ENCODE measurements at regions not wholly inside any gene's neighbourhood (a gene's known extent, or its start where the extent isn't known, plus 50 kb on each side); places are given as distances from the start of the nearest gene placed in this dataset.

DNA sequence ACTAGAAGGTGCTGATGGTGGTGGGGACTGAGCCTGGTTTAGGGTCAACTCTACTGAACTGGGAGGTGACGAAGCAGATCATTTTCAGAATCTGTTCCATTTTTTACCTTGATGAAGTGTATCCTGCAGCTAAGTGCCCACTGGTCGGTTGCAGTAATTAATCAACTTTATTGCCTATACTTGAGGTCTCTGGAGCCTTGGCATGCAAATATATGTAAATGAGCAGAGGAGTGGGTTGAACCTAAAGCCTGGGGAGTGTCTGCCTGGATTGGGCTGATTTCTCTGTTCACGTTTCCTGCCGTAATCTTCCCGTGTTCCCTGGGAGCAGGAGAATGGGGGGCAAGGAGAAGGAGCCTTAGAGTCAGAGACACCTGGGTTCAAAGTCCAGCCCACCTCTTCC is 286.8 kb downstream of the PTPRU start:
- no peak for TF ChIP-seq POLR2AphosphoS5 (IDR thresholded peaks at IDR 0.05; ENCODE audit: low read depth, low read length)
- TF ChIP-seq, protein P1, sequence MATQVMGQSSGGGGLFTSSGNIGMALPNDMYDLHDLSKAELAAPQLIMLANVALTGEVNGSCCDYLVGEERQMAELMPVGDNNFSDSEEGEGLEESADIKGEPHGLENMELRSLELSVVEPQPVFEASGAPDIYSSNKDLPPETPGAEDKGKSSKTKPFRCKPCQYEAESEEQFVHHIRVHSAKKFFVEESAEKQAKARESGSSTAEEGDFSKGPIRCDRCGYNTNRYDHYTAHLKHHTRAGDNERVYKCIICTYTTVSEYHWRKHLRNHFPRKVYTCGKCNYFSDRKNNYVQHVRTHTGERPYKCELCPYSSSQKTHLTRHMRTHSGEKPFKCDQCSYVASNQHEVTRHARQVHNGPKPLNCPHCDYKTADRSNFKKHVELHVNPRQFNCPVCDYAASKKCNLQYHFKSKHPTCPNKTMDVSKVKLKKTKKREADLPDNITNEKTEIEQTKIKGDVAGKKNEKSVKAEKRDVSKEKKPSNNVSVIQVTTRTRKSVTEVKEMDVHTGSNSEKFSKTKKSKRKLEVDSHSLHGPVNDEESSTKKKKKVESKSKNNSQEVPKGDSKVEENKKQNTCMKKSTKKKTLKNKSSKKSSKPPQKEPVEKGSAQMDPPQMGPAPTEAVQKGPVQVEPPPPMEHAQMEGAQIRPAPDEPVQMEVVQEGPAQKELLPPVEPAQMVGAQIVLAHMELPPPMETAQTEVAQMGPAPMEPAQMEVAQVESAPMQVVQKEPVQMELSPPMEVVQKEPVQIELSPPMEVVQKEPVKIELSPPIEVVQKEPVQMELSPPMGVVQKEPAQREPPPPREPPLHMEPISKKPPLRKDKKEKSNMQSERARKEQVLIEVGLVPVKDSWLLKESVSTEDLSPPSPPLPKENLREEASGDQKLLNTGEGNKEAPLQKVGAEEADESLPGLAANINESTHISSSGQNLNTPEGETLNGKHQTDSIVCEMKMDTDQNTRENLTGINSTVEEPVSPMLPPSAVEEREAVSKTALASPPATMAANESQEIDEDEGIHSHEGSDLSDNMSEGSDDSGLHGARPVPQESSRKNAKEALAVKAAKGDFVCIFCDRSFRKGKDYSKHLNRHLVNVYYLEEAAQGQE (IDR thresholded peaks at IDR 0.05; ENCODE audit: insufficient read depth in 1 of 2, low read depth in 2 of 2, low read length in 2 of 2), result no peak

All from PFSK-1 (cell line).